GM12878 (cell line): ENCODE measurements at regions not wholly inside any gene's neighbourhood (a gene's known extent, or its start where the extent isn't known, plus 50 kb on each side); places are given as distances from the start of the nearest gene placed in this dataset.

Source experiments
- ATAC-seq: fragments of 200-7000 bp; cut with Tn5 transposase; 3 replicates; pipeline ENCODE4 v1.9.1; 2020; ENCODE audit warnings: mild to moderate bottlenecking, moderate library complexity
- BruUV-seq: library from RNA; stranded (reverse); fragments of 400-500 nt; replicated peaks from 2 replicates; lab custom pipeline; 2021; lab: Mats Ljungman, UMichigan
- CTCF ChIA-PET: fragments of 300-600 bp; sonication (Branson Sonifier 250); formaldehyde crosslinking; extraction: SDS; loops from one replicate; lab custom pipeline; 2021; ENCODE audit warnings: inconsistent platforms; lab: Yijun Ruan, JAX
- POLR2A ChIA-PET: fragments of 350-600 bp; formaldehyde crosslinking; extraction: SDS; loops from one replicate; lab custom pipeline; 2021; ENCODE audit warnings: inconsistent platforms; lab: Charles Lee
- RAD21 ChIA-PET: fragments of 300-600 bp; sonication (Branson Sonifier 250); formaldehyde crosslinking; loops from one replicate; lab custom pipeline; 2023; ENCODE audit warnings: antibody characterized with exemption; ENCODE audit not compliant: unreplicated experiment; lab: Charles Lee
- SMC1A ChIA-PET: fragments of 300-600 bp; sonication (Branson Sonifier 250); formaldehyde crosslinking; loops from one replicate; lab custom pipeline; 2023; ENCODE audit not compliant: unreplicated experiment, uncharacterized antibody; lab: Charles Lee
- DNase-seq: peaks from one replicate; pipeline ENCODE4 v3.0.0-alpha.2; 2011; ENCODE audit warnings: low read depth, low spot score
- FAIRE-seq: peaks from 3 replicates; lab custom pipeline; 2011; peaks lifted over from hg19 to GRCh38; lab: Jason Lieb, UNC
- H2AFZ ChIP-seq: 2 replicates; pipeline ENCODE4 v1.6.0; 2011; ENCODE audit warnings: low read depth, low read length, control low read depth; ENCODE audit not compliant: control insufficient read depth
- H3K27ac ChIP-seq: 2 replicates; pipeline ENCODE4 v1.5.1; 2011; ENCODE audit warnings: control low read depth; ENCODE audit not compliant: control insufficient read depth, insufficient read depth
- H3K27me3 ChIP-seq, 2 experiments: replicated peaks in 1 of 2; 2 replicates each; pipeline versions ENCODE4 v1.6.0 to v1.6.1; 2011; ENCODE audit warnings: low read length in 1 of 2; ENCODE audit not compliant: control insufficient read depth in 2 of 2, insufficient read depth in 2 of 2
- H3K36me3 ChIP-seq, 2 experiments: 2 replicates each; pipeline ENCODE4 v1.5.1; 2011; ENCODE audit warnings: low read length in 1 of 2; ENCODE audit not compliant: control insufficient read depth in 2 of 2, insufficient read depth in 2 of 2
- H3K4me1 ChIP-seq: 2 replicates; pipeline ENCODE4 v1.6.1; 2011; ENCODE audit warnings: mild to moderate bottlenecking, low read length, moderate library complexity, mixed read lengths; ENCODE audit not compliant: control insufficient read depth, insufficient read depth
- H3K4me2 ChIP-seq: 2 replicates; pipeline ENCODE4 v1.6.0; 2011; ENCODE audit warnings: control low read depth; ENCODE audit not compliant: control insufficient read depth, insufficient read depth
- H3K4me3 ChIP-seq: fragments of 200-600 bp; sonication (generic); 2 replicates; pipeline ENCODE4 v1.5.1; 2016
- H3K79me2 ChIP-seq: 2 replicates; pipeline ENCODE4 v1.6.0; 2011; ENCODE audit warnings: low read length; ENCODE audit not compliant: control insufficient read depth, insufficient read depth
- H3K9ac ChIP-seq: 2 replicates; pipeline ENCODE4 v1.8.0; 2011; ENCODE audit warnings: low read length, control low read depth, mixed read lengths; ENCODE audit not compliant: control insufficient read depth, insufficient read depth
- H3K9me3 ChIP-seq: replicated peaks from 3 replicates; pipeline ENCODE4 v1.5.1; 2011; ENCODE audit warnings: mild to moderate bottlenecking, low read length; ENCODE audit not compliant: control insufficient read depth, insufficient read depth
- H4K20me1 ChIP-seq: 2 replicates; pipeline ENCODE4 v1.6.0; 2011; ENCODE audit not compliant: control insufficient read depth, insufficient read depth
- ATF2 ChIP-seq: IDR thresholded peaks from 2 replicates; pipeline ENCODE4 v1.6.1; 2012; ENCODE audit warnings: low read length, inconsistent platforms
- BCL11A ChIP-seq: IDR thresholded peaks from 2 replicates; pipeline ENCODE4 v1.6.1; 2011; ENCODE audit warnings: low read depth, low read length
- DPF2 ChIP-seq: fragments of 450-650 bp; IDR thresholded peaks from 2 replicates; pipeline ENCODE4 v1.6.1; 2017; ENCODE audit warnings: mild to moderate bottlenecking
- ELK1 ChIP-seq: IDR thresholded peaks from 2 replicates; pipeline ENCODE4 v1.6.1; 2012; ENCODE audit warnings: low read depth, low read length, improper control_type of control experiment
- FOXM1 ChIP-seq: IDR thresholded peaks from 2 replicates; pipeline ENCODE4 v1.6.1; 2012; ENCODE audit warnings: low read depth, mild to moderate bottlenecking, inconsistent platforms, low read length, moderate library complexity
- HDAC6 ChIP-seq: fragments of 200-600 bp; sonication (generic); IDR thresholded peaks from one replicate; pipeline ENCODE4 v1.8.0; 2017; ENCODE audit warnings: antibody characterized with exemption; ENCODE audit not compliant: unreplicated experiment
- IRF4 ChIP-seq: IDR thresholded peaks from 2 replicates; pipeline ENCODE4 v1.6.1; 2011; ENCODE audit warnings: low read depth, low read length
- JUNB ChIP-seq: IDR thresholded peaks from 2 replicates; pipeline ENCODE4 v1.6.1; 2016; ENCODE audit warnings: antibody characterized with exemption, mild to moderate bottlenecking
- MLLT1 ChIP-seq: fragments of 450-650 bp; IDR thresholded peaks from 2 replicates; pipeline ENCODE4 v1.6.1; 2016; ENCODE audit warnings: mild to moderate bottlenecking
- NKRF ChIP-seq: fragments of 450-650 bp; conservative IDR thresholded peaks from 2 replicates; pipeline ENCODE4 v1.6.1; 2017; ENCODE audit warnings: mild to moderate bottlenecking, moderate library complexity
- NR2C1 ChIP-seq: fragments of 450-650 bp; IDR thresholded peaks from 2 replicates; pipeline ENCODE4 v1.6.1; 2017; ENCODE audit warnings: antibody characterized with exemption, mild to moderate bottlenecking, moderate library complexity
- POLR2AphosphoS2 ChIP-seq: IDR thresholded peaks from 2 replicates; pipeline ENCODE4 v1.6.1; 2011; ENCODE audit warnings: low read depth, mild to moderate bottlenecking, low read length, improper control_type of control experiment, moderate library complexity
- RCOR1 ChIP-seq: conservative IDR thresholded peaks from 2 replicates; pipeline ENCODE4 v1.6.1; 2012; ENCODE audit warnings: low read depth, low read length, improper control_type of control experiment
- REST ChIP-seq: IDR thresholded peaks from 2 replicates; pipeline ENCODE4 v1.6.1; 2012; ENCODE audit warnings: mild to moderate bottlenecking, low read depth, low read length
- SMAD1 ChIP-seq: fragments of 450-650 bp; IDR thresholded peaks from 2 replicates; pipeline ENCODE4 v1.6.1; 2018; ENCODE audit warnings: mild to moderate bottlenecking, low read depth; ENCODE audit not compliant: partially characterized antibody
- ZNF24 ChIP-seq: fragments of 450-650 bp; IDR thresholded peaks from 2 replicates; pipeline ENCODE4 v1.6.1; 2017; ENCODE audit warnings: antibody characterized with exemption, mild to moderate bottlenecking
- ZNF622 ChIP-seq: fragments of 450-650 bp; IDR thresholded peaks from 2 replicates; pipeline ENCODE4 v1.6.1; 2017; ENCODE audit warnings: mild to moderate bottlenecking, inconsistent platforms
- WGBS: methylation state at CpG from one replicate; pipeline ENCODE4 v1.1.6; 2016; ENCODE audit warnings: low lambda C conversion rate; ENCODE audit not compliant: insufficient replicate concordance, insufficient coverage; ENCODE audit errors: missing lambda C conversion rate; 5-methylcytosine and 5-hydroxymethylcytosine counted together
- in situ Hi-C: fragments of 300-500 bp; cut with MboI; formaldehyde crosslinking; loops from 9 replicates; pipeline ENCODE4 v1.14.3; 2018; ENCODE audit warnings: mixed read lengths
- intact Hi-C: fragments of 100-400 bp; cut with micrococcal nuclease; formaldehyde crosslinking; loops from one replicate; pipeline ENCODE4 v1.14.2; 2022; ENCODE audit not compliant: unreplicated experiment

- POLR2A ChIA-PET = no interaction called here
- H3K36me3 ChIP-seq = no peaks in the 10 kb centered on the region
- no peaks in the 10 kb centered on the region for H4K20me1 ChIP-seq
- no peak overlapping the region for H3K4me2 ChIP-seq
- FAIRE-seq (no peak), DNase-seq (no peak), ATAC-seq (peak; percentile 70)
- SMC1A ChIA-PET = interaction anchor here (0.6 to 2.4 kb wide), 14 partner anchors 9 to 106 kb away, joined by 3 to 10 read pairs (median 5); no protein-coding TSS in a partner anchor
- H3K27me3 ChIP-seq = no peaks in the 10 kb centered on the region; a peak in 1 of 4 replicates
- no peak for TF ChIP-seq ATF2
- TF ChIP-seq REST = no peak
- no peak for TF ChIP-seq JUNB
- no peak for TF ChIP-seq ZNF24
- TF ChIP-seq HDAC6 = no peak
- no peak for TF ChIP-seq IRF4
- TF ChIP-seq FOXM1 = no peak
- no peak for TF ChIP-seq POLR2AphosphoS2
- TF ChIP-seq BCL11A = no peak
- TF ChIP-seq DPF2 = no peak
- TF ChIP-seq ZNF622 = no peak
- no peak for TF ChIP-seq NKRF
- no peak for TF ChIP-seq RCOR1
- no peak for TF ChIP-seq ELK1
- no peak for TF ChIP-seq NR2C1
- TF ChIP-seq MLLT1 = no peak
- TF ChIP-seq SMAD1 = no peak
- WGBS = 0% methylated on average over 3 of the region's 3 CpGs
- H3K4me1 ChIP-seq = no peaks in the 10 kb centered on the region
- H2AFZ ChIP-seq = no peak overlapping the region
- RAD21 ChIA-PET = interaction anchor here (1.0 to 1.8 kb wide), 5 partner anchors 9 to 71 kb away, joined by 3 to 6 read pairs (median 4); no protein-coding TSS in a partner anchor
- in situ Hi-C loops = no loop called here
- intact Hi-C loops = no loop called here
- no peak overlapping the region for H3K27ac ChIP-seq
- no peaks in the 10 kb centered on the region for H3K79me2 ChIP-seq
- no peaks in the 10 kb centered on the region for H3K9me3 ChIP-seq
- CTCF ChIA-PET = interaction anchor here (0.7 to 1.9 kb wide), 4 partner anchors 10 to 43 kb away, joined by 3 to 6 read pairs (median 5); no protein-coding TSS in a partner anchor
- H3K4me3 ChIP-seq = no peak overlapping the region
- H3K9ac ChIP-seq = no peak overlapping the region
- no TSS peak for BruUV-seq
Observed at GRCh38 chr5:23042226-23042625, 189.1 kb upstream of the CDH12 start.
